GM18867 (cell line): ENCODE measurements at regions not wholly inside any gene's neighbourhood (a gene's known extent, or its start where the extent isn't known, plus 50 kb on each side); places are given as distances from the start of the nearest gene placed in this dataset.

Experiments
- ATAC-seq: cut with Tn5 transposase; IDR thresholded peaks from one replicate; pipeline ENCODE4 v1.9.1; 2021; ENCODE audit warnings: mild to moderate bottlenecking, moderate library complexity; ENCODE audit not compliant: unreplicated experiment

- no peak for ATAC-seq
These were observed 232.5 kb upstream of the NCAM1 start for GRCh38 chr11:112728716-112729115.

- no peak for ATAC-seq
These were observed 230.6 kb upstream of the NCAM1 start for GRCh38 chr11:112730591-112730990.

GRCh38 chr11:112731538-112731937 lies 229.7 kb upstream of the NCAM1 start:
- ATAC-seq, result no peak

- ATAC-seq, result no peak
These were observed 229.2 kb upstream of the NCAM1 start for GRCh38 chr11:112732031-112732430.

- no peak for ATAC-seq
These were observed 227.0 kb upstream of the NCAM1 start for GRCh38 chr11:112734207-112734606.

GRCh38 chr11:112735470-112735869 lies 225.8 kb upstream of the NCAM1 start:
- peak; percentile 82 for ATAC-seq

GRCh38 chr11:112744041-112744440 lies 217.2 kb upstream of the NCAM1 start:
- no peak for ATAC-seq

GRCh38 chr11:112745973-112746372 lies 215.2 kb upstream of the NCAM1 start:
- ATAC-seq, result no peak

- no peak for ATAC-seq
These were observed 213.0 kb upstream of the NCAM1 start for GRCh38 chr11:112748252-112748651.

GRCh38 chr11:112748713-112749543 lies 212.3 kb upstream of the NCAM1 start:
- no peak for ATAC-seq

GRCh38 chr11:112751329-112751728 lies 209.9 kb upstream of the NCAM1 start:
- no peak for ATAC-seq

GRCh38 chr11:112751772-112752171 lies 209.4 kb upstream of the NCAM1 start:
- no peak for ATAC-seq

- ATAC-seq, result no peak
These were observed 208.7 kb upstream of the NCAM1 start for GRCh38 chr11:112752563-112752962.

GRCh38 chr11:112753706-112754105 lies 207.5 kb upstream of the NCAM1 start:
- no peak for ATAC-seq

GRCh38 chr11:112759418-112759817 lies 201.8 kb upstream of the NCAM1 start:
- ATAC-seq, result no peak

- ATAC-seq, result no peak
These were observed 200.7 kb upstream of the NCAM1 start for GRCh38 chr11:112760396-112761059.

- no peak for ATAC-seq
These were observed 199.1 kb upstream of the NCAM1 start for GRCh38 chr11:112761911-112762706.

- no peak for ATAC-seq
These were observed 198.5 kb upstream of the NCAM1 start for GRCh38 chr11:112762707-112763090.

GRCh38 chr11:112765337-112765736 lies 195.9 kb upstream of the NCAM1 start:
- ATAC-seq, result no peak

- ATAC-seq, result no peak
These were observed 192.1 kb upstream of the NCAM1 start for GRCh38 chr11:112769170-112769569.

GRCh38 chr11:112769584-112769983 lies 191.6 kb upstream of the NCAM1 start:
- no peak for ATAC-seq

- ATAC-seq, result no peak
These were observed 191.2 kb upstream of the NCAM1 start for GRCh38 chr11:112770033-112770432.
